ENCODE measurements at regions not wholly inside any gene's neighbourhood (a gene's known extent, or its start where the extent isn't known, plus 50 kb on each side); places are given as distances from the start of the nearest gene placed in this dataset.
"Not testable (repeated sequence)": the region's sequence is repeated elsewhere in the genome, so short reads cannot be mapped to it uniquely, and the experiment has no call there.

GRCh38 chr16:85202631-85203461 is 90.6 kb upstream of the CIBAR2 start:
- CTCF ChIA-PET: interaction anchor here (0.7 kb wide), 1 partner anchor 157 kb away, joined by 3 read pairs; no protein-coding TSS in a partner anchor
- POLR2A ChIA-PET: no interaction called here
- Mint-ChIP-seq H3K9me3 (ENCODE audit: low read depth) (no peaks in the 10 kb centered on the region), H3K4me1 (no peaks in the 10 kb centered on the region), H3K27me3 (peaks cover 2% of the 10 kb centered on the region), H3K27ac (no peak overlapping the region), H3K36me3 (ENCODE audit: low read depth) (no peaks in the 10 kb centered on the region), H3K4me3 (no peak overlapping the region)
- DNase-seq (no peak), ATAC-seq (no peak)
- intact Hi-C loops (cut with DNase I, micrococcal nuclease): no loop called here

- no peak for ATAC-seq
- Mint-ChIP-seq H3K27me3 (peaks cover 2% of the 10 kb centered on the region), H3K4me1 (no peaks in the 10 kb centered on the region), H3K27ac (no peak overlapping the region), H3K36me3 (ENCODE audit: low read depth) (no peaks in the 10 kb centered on the region), H3K4me3 (no peak overlapping the region), H3K9me3 (ENCODE audit: low read depth) (no peaks in the 10 kb centered on the region)
- DNase-seq: no peak
- ChIA-PET POLR2A (no interaction called here), CTCF (interaction anchor here (0.7 kb wide), 1 partner anchor 157 kb away, joined by 3 read pairs; no protein-coding TSS in a partner anchor)
- intact Hi-C loops (cut with DNase I, micrococcal nuclease): no loop called here
Observed at GRCh38 chr16:85203462-85203813, 91.2 kb upstream of the CIBAR2 start.

GRCh38 chr16:85204242-85205010 is 92.2 kb upstream of the CIBAR2 start:
- CTCF ChIA-PET: no interaction called here
- POLR2A ChIA-PET: no interaction called here

GRCh38 chr16:85205257-85205656 is 93.0 kb upstream of the CIBAR2 start:
- H3K9me3 Mint-ChIP-seq (ENCODE audit: low read depth); H3K27me3 Mint-ChIP-seq; CTCF ChIA-PET; DNase-seq; POLR2A ChIA-PET; H3K4me3 Mint-ChIP-seq; H3K27ac Mint-ChIP-seq; H3K36me3 Mint-ChIP-seq (ENCODE audit: low read depth); H3K4me1 Mint-ChIP-seq; intact Hi-C loops (cut with DNase I, micrococcal nuclease); ATAC-seq: not testable (repeated sequence)

More at GRCh38 chr16:85204242-85205010, 92.2 kb upstream of the CIBAR2 start:
- no peak for DNase-seq
- no peak for ATAC-seq
- Mint-ChIP-seq H3K27ac (no peak overlapping the region), H3K9me3 (ENCODE audit: low read depth) (no peaks in the 10 kb centered on the region), H3K36me3 (ENCODE audit: low read depth) (no peaks in the 10 kb centered on the region), H3K4me1 (no peaks in the 10 kb centered on the region), H3K4me3 (no peak overlapping the region), H3K27me3 (peaks cover 2% of the 10 kb centered on the region)
- intact Hi-C loops (cut with DNase I, micrococcal nuclease): no loop called here

- Mint-ChIP-seq H3K36me3 (ENCODE audit: low read depth) (no peaks in the 10 kb centered on the region), H3K9me3 (ENCODE audit: low read depth) (no peaks in the 10 kb centered on the region), H3K4me1 (no peaks in the 10 kb centered on the region), H3K4me3 (no peak overlapping the region), H3K27ac (no peak overlapping the region), H3K27me3 (peaks cover 2% of the 10 kb centered on the region)
- DNase-seq: no peak
- no peak for ATAC-seq
- POLR2A ChIA-PET: no interaction called here
- intact Hi-C loops (cut with DNase I, micrococcal nuclease): no loop called here
- CTCF ChIA-PET: no interaction called here
Observed at GRCh38 chr16:85205747-85206471, 93.6 kb upstream of the CIBAR2 start.

- ATAC-seq: no peak
- Mint-ChIP-seq H3K4me3 (no peak overlapping the region), H3K27ac (no peak overlapping the region), H3K27me3 (peaks cover 2% of the 10 kb centered on the region), H3K36me3 (ENCODE audit: low read depth) (no peaks in the 10 kb centered on the region), H3K9me3 (ENCODE audit: low read depth) (no peaks in the 10 kb centered on the region), H3K4me1 (no peaks in the 10 kb centered on the region)
- ChIA-PET CTCF (no interaction called here), POLR2A (no interaction called here)
- intact Hi-C loops (cut with DNase I, micrococcal nuclease): no loop called here
- no peak for DNase-seq
Observed at GRCh38 chr16:85206472-85207356, 94.4 kb upstream of the CIBAR2 start.

GRCh38 chr16:85207357-85207921 is 95.2 kb upstream of the CIBAR2 start:
- Mint-ChIP-seq H3K4me1 (no peaks in the 10 kb centered on the region), H3K36me3 (ENCODE audit: low read depth) (no peaks in the 10 kb centered on the region), H3K4me3 (no peak overlapping the region), H3K27ac (no peak overlapping the region), H3K9me3 (ENCODE audit: low read depth) (no peaks in the 10 kb centered on the region), H3K27me3 (peaks cover 2% of the 10 kb centered on the region)
- POLR2A ChIA-PET: no interaction called here
- intact Hi-C loops (cut with DNase I, micrococcal nuclease): no loop called here
- ATAC-seq (no peak), DNase-seq (no peak)
- CTCF ChIA-PET: no interaction called here

GRCh38 chr16:85208181-85208580 is 95.9 kb upstream of the CIBAR2 start:
- Mint-ChIP-seq H3K4me3 (no peak overlapping the region), H3K4me1 (no peaks in the 10 kb centered on the region), H3K27ac (no peak overlapping the region), H3K9me3 (ENCODE audit: low read depth) (no peaks in the 10 kb centered on the region), H3K36me3 (ENCODE audit: low read depth) (no peaks in the 10 kb centered on the region), H3K27me3 (peaks cover 2% of the 10 kb centered on the region)
- DNase-seq: no peak
- intact Hi-C loops (cut with DNase I, micrococcal nuclease): no loop called here
- CTCF ChIA-PET: no interaction called here
- ATAC-seq: no peak
- POLR2A ChIA-PET: no interaction called here

GRCh38 chr16:85208643-85209520 is 96.6 kb upstream of the CIBAR2 start:
- H3K9me3 Mint-ChIP-seq (ENCODE audit: low read depth): no peaks in the 10 kb centered on the region
- no peak for ATAC-seq
- H3K4me1 Mint-ChIP-seq: no peaks in the 10 kb centered on the region
- POLR2A ChIA-PET: no interaction called here
- H3K4me3 Mint-ChIP-seq: no peak overlapping the region
- no peak overlapping the region for H3K27ac Mint-ChIP-seq
- no peak for DNase-seq
- no peaks in the 10 kb centered on the region for H3K36me3 Mint-ChIP-seq (ENCODE audit: low read depth)
- intact Hi-C loops (cut with DNase I, micrococcal nuclease): no loop called here
- H3K27me3 Mint-ChIP-seq: peaks cover 2% of the 10 kb centered on the region
- CTCF ChIA-PET: no interaction called here

- no peak for DNase-seq
- Mint-ChIP-seq H3K36me3 (ENCODE audit: low read depth) (no peaks in the 10 kb centered on the region), H3K4me3 (no peak overlapping the region), H3K9me3 (ENCODE audit: low read depth) (no peaks in the 10 kb centered on the region), H3K4me1 (no peaks in the 10 kb centered on the region), H3K27ac (no peak overlapping the region), H3K27me3 (peaks cover 2% of the 10 kb centered on the region)
- intact Hi-C loops (cut with DNase I, micrococcal nuclease): no loop called here
- ChIA-PET CTCF (interaction anchor here (0.7 kb wide), 1 partner anchor 8 kb away, joined by 3 read pairs; no protein-coding TSS in a partner anchor), POLR2A (no interaction called here)
- ATAC-seq: no peak
Observed at GRCh38 chr16:85209526-85210121, 97.4 kb upstream of the CIBAR2 start.
